HUES48 (cell line): ENCODE measurements at regions not wholly inside any gene's neighbourhood (a gene's known extent, or its start where the extent isn't known, plus 50 kb on each side); places are given as distances from the start of the nearest gene placed in this dataset.

Source experiments
- H3K27ac ChIP-seq: one replicate; pipeline ENCODE4 v1.7.0; 2013; ENCODE audit warnings: low read depth, low read length, inconsistent platforms
- H3K27me3 ChIP-seq: 2 replicates; pipeline ENCODE4 v1.6.1; 2013; ENCODE audit warnings: mild to moderate bottlenecking, low read length; ENCODE audit not compliant: control insufficient read depth, insufficient read depth
- H3K36me3 ChIP-seq: 2 replicates; pipeline ENCODE4 v1.6.1; 2013; ENCODE audit warnings: low read length; ENCODE audit not compliant: control insufficient read depth, insufficient read depth
- H3K4me1 ChIP-seq: 2 replicates; pipeline ENCODE4 v1.6.1; 2013; ENCODE audit warnings: mild to moderate bottlenecking, low read length; ENCODE audit not compliant: control insufficient read depth, insufficient read depth
- H3K4me3 ChIP-seq: 2 replicates; pipeline ENCODE4 v1.5.1; 2013; ENCODE audit warnings: mild to moderate bottlenecking, low read depth, low read length
- H3K9ac ChIP-seq: 2 replicates; pipeline ENCODE4 v1.6.1; 2013; ENCODE audit warnings: mild to moderate bottlenecking, low read depth, low read length, moderate library complexity
- H3K9me3 ChIP-seq: 2 replicates; pipeline ENCODE4 v1.6.1; 2013; ENCODE audit warnings: low read length; ENCODE audit not compliant: control insufficient read depth, insufficient read depth

GRCh38 chr6:169853196-169854082 is 102.0 kb downstream of the ERMARD start:
- H3K27me3 ChIP-seq, result no peaks in the 10 kb centered on the region
- H3K36me3 ChIP-seq, result no peaks in the 10 kb centered on the region
- peaks cover 5% of the 10 kb centered on the region; the same call in 1 of the 2 replicates for H3K4me1 ChIP-seq
- H3K27ac ChIP-seq, result no peak overlapping the region
- no peak overlapping the region for H3K9ac ChIP-seq
- H3K4me3 ChIP-seq, result no peak overlapping the region
- peaks cover 18% of the 10 kb centered on the region for H3K9me3 ChIP-seq

DNA sequence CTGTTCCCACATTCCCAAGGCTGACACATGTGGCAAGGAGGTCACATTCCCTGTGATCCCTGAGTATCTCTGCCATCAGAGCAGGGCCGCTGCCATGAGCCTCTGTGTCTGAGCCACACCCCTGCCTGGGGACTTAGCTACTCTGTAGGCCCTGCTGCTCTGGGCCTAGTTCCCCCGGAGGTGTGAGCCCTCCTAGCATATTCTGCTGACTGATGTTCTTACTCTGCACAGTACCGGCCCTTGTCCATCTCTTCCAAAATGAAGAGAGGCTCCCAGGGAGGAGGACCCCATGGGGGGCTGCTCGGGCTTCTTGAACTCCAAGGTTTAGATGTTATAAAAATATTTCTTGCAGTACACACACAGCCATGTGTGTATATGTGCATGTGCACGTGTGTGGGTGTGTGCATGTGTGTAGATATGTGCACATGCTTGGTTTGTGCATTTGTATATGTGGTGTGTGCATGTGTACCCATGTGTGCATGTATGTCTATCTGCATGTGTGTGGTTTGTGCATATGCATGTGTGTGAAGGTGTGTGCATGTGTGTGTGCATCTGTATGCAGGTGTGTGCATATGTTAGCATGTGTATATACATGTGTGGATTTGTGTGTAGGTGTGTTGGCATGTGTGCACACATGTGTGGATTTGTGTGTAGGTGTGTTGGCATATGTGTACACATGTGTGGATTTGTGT is 101.2 kb downstream of the ERMARD start:
- peak overlapping the region; percentile 76 for H3K27ac ChIP-seq
- no peaks in the 10 kb centered on the region for H3K27me3 ChIP-seq
- H3K36me3 ChIP-seq, result no peaks in the 10 kb centered on the region
- peaks cover 5% of the 10 kb centered on the region; the same call in 1 of the 2 replicates for H3K4me1 ChIP-seq
- peaks cover 14% of the 10 kb centered on the region for H3K9me3 ChIP-seq
- H3K9ac ChIP-seq, result no peak overlapping the region
- H3K4me3 ChIP-seq, result no peak overlapping the region

GRCh38 chr6:169851641-169852503 is 100.5 kb downstream of the ERMARD start:
- Histone ChIP-seq H3K36me3 (no peaks in the 10 kb centered on the region), H3K27ac (peak overlapping the region; percentile 76), H3K9ac (no peak overlapping the region), H3K9me3 (peaks cover 13% of the 10 kb centered on the region), H3K4me1 (peaks cover 5% of the 10 kb centered on the region; the same call in 1 of the 2 replicates), H3K4me3 (no peak overlapping the region), H3K27me3 (no peaks in the 10 kb centered on the region)

DNA sequence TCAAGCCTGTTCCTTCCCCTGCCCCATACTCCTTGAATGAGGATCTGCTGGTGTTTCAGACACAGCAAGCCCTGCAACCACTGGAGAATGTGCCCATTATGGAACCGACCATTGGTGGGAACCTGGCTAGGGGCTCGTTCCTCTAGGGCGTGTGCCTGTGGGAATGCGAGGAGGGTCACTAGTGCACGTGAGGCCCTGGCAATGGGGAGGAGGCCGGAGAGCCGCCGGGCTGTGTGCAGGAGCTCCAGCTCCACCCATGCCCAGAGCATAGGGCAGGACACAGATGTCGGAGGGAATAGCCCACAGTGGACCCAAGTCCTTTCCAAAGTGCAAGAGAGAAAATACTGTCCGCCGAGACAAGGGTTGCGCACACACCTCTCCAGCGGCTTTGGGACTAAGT is 99.3 kb downstream of the ERMARD start:
- H3K9me3 ChIP-seq, result peaks cover 13% of the 10 kb centered on the region
- no peak overlapping the region for H3K9ac ChIP-seq
- H3K27me3 ChIP-seq, result no peaks in the 10 kb centered on the region
- peaks cover 5% of the 10 kb centered on the region; the same call in 1 of the 2 replicates for H3K4me1 ChIP-seq
- no peak overlapping the region for H3K4me3 ChIP-seq
- H3K36me3 ChIP-seq, result no peaks in the 10 kb centered on the region
- H3K27ac ChIP-seq, result no peak overlapping the region

- Histone ChIP-seq H3K9me3 (peaks cover 8% of the 10 kb centered on the region), H3K27me3 (no peaks in the 10 kb centered on the region), H3K27ac (no peak overlapping the region), H3K4me3 (no peak overlapping the region), H3K36me3 (no peaks in the 10 kb centered on the region), H3K9ac (no peak overlapping the region), H3K4me1 (peaks cover 5% of the 10 kb centered on the region; the same call in 1 of the 2 replicates)
Measured at GRCh38 chr6:169850154-169850553, 98.7 kb downstream of the ERMARD start.

- peaks cover 5% of the 10 kb centered on the region; the same call in 1 of the 2 replicates for H3K4me1 ChIP-seq
- no peak overlapping the region for H3K4me3 ChIP-seq
- peaks cover 3% of the 10 kb centered on the region for H3K9me3 ChIP-seq
- no peak overlapping the region for H3K9ac ChIP-seq
- H3K36me3 ChIP-seq, result no peaks in the 10 kb centered on the region
- no peaks in the 10 kb centered on the region for H3K27me3 ChIP-seq
- no peak overlapping the region for H3K27ac ChIP-seq
Measured at GRCh38 chr6:169849396-169849795, 98.0 kb downstream of the ERMARD start.

- Histone ChIP-seq H3K9me3 (no peaks in the 10 kb centered on the region; the same call in 1 of the 2 replicates), H3K36me3 (no peaks in the 10 kb centered on the region), H3K9ac (no peak overlapping the region), H3K4me1 (peaks cover 5% of the 10 kb centered on the region; the same call in 1 of the 2 replicates), H3K4me3 (no peak overlapping the region), H3K27me3 (no peaks in the 10 kb centered on the region), H3K27ac (no peak overlapping the region)
Measured at GRCh38 chr6:169848946-169849345, 97.5 kb downstream of the ERMARD start.

DNA sequence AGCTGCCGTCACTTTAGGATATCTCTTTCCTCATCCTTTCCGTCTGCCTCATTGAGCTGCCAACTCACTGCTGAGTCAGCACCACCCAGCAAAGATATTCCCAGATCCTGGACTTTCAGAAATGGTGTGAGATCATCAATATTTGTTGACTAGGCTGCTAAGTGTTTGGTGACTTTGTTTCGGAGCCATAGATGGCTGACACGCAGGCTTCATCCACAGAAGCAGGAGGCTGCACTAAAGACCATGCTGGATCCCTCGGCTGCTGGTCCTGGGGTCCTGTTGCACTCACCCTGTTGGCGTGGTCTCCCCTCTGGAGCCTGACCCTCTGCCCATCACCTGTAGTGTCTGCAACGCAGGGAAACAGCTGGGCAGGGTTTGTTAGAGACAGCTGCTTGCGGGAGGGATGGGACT is 96.5 kb downstream of the ERMARD start:
- Histone ChIP-seq H3K27me3 (no peaks in the 10 kb centered on the region), H3K4me3 (no peak overlapping the region), H3K9ac (no peak overlapping the region), H3K4me1 (peaks cover 5% of the 10 kb centered on the region; the same call in 1 of the 2 replicates), H3K36me3 (no peaks in the 10 kb centered on the region), H3K9me3 (no peaks in the 10 kb centered on the region), H3K27ac (no peak overlapping the region)

GRCh38 chr6:169847141-169847674 is 95.8 kb downstream of the ERMARD start:
- H3K4me3 ChIP-seq, result no peak overlapping the region

GRCh38 chr6:169846286-169847056 is 95.0 kb downstream of the ERMARD start:
- H3K27me3 ChIP-seq, result no peaks in the 10 kb centered on the region

More at GRCh38 chr6:169847141-169847674, 95.8 kb downstream of the ERMARD start:
- Histone ChIP-seq H3K9me3 (no peaks in the 10 kb centered on the region), H3K27ac (no peak overlapping the region), H3K36me3 (no peaks in the 10 kb centered on the region), H3K27me3 (no peaks in the 10 kb centered on the region), H3K4me1 (peaks cover 5% of the 10 kb centered on the region; the same call in 1 of the 2 replicates), H3K9ac (no peak overlapping the region)

More at GRCh38 chr6:169846286-169847056, 95.0 kb downstream of the ERMARD start:
- Histone ChIP-seq H3K27ac (no peak overlapping the region), H3K9ac (no peak overlapping the region), H3K4me1 (no peaks in the 10 kb centered on the region; the same call in 1 of the 2 replicates), H3K4me3 (no peak overlapping the region), H3K36me3 (no peaks in the 10 kb centered on the region), H3K9me3 (no peaks in the 10 kb centered on the region)
